BE2C (cell line): ENCODE measurements at regions not wholly inside any gene's neighbourhood (a gene's known extent, or its start where the extent isn't known, plus 50 kb on each side); places are given as distances from the start of the nearest gene placed in this dataset.

Experiments used
- DNase-seq: peaks from one replicate; pipeline ENCODE4 v3.0.0-alpha.2; 2020
- H3K27me3 ChIP-seq: fragments of 250-450 bp; sonication (Bioruptor Pico); 2 replicates; pipeline ENCODE4 v1.5.1; 2020; ENCODE audit warnings: mild to moderate bottlenecking
- H3K36me3 ChIP-seq: fragments of 250-450 bp; sonication (Bioruptor Pico); 2 replicates; pipeline ENCODE4 v1.5.1; 2020; ENCODE audit warnings: mild to moderate bottlenecking
- H3K4me1 ChIP-seq: fragments of 250-450 bp; sonication (Bioruptor Pico); 2 replicates; pipeline ENCODE4 v1.5.1; 2020
- H3K4me3 ChIP-seq: 2 replicates; pipeline ENCODE4 v1.5.1; 2011; ENCODE audit warnings: low read depth, low read length
- H3K9me3 ChIP-seq: fragments of 250-450 bp; sonication (Bioruptor Pico); 2 replicates; pipeline ENCODE4 v1.5.1; 2020
- CTCF ChIP-seq: IDR thresholded peaks from 2 replicates; pipeline ENCODE4 v1.5.1; 2012; ENCODE audit warnings: mild to moderate bottlenecking, low read depth, low read length

- H3K36me3 ChIP-seq = no peaks in the 10 kb centered on the region
- TF ChIP-seq CTCF = no peak
- DNase-seq = no peak
- no peaks in the 10 kb centered on the region for H3K27me3 ChIP-seq
- H3K9me3 ChIP-seq = no peaks in the 10 kb centered on the region
- H3K4me3 ChIP-seq = no peak overlapping the region
- no peaks in the 10 kb centered on the region for H3K4me1 ChIP-seq
These were observed 76.9 kb upstream of the CAMK2D start for GRCh38 chr4:113838460-113838859.

GRCh38 chr4:113837397-113837796 is 75.9 kb upstream of the CAMK2D start:
- DNase-seq = no peak
- TF ChIP-seq CTCF = no peak

GRCh38 chr4:113835005-113835404 is 73.5 kb upstream of the CAMK2D start:
- DNase-seq = no peak

More at GRCh38 chr4:113837397-113837796, 75.9 kb upstream of the CAMK2D start:
- H3K36me3 ChIP-seq = no peaks in the 10 kb centered on the region
- H3K4me1 ChIP-seq = no peaks in the 10 kb centered on the region
- H3K4me3 ChIP-seq = no peak overlapping the region
- H3K9me3 ChIP-seq = no peaks in the 10 kb centered on the region
- no peaks in the 10 kb centered on the region for H3K27me3 ChIP-seq

GRCh38 chr4:113834298-113834697 is 72.8 kb upstream of the CAMK2D start:
- TF ChIP-seq CTCF = no peak
- no peak overlapping the region for H3K4me3 ChIP-seq
- no peak for DNase-seq
- H3K36me3 ChIP-seq = no peaks in the 10 kb centered on the region
- H3K4me1 ChIP-seq = no peaks in the 10 kb centered on the region
- H3K27me3 ChIP-seq = peaks cover 2% of the 10 kb centered on the region; the same call in 1 of the 2 replicates
- no peaks in the 10 kb centered on the region for H3K9me3 ChIP-seq

More at GRCh38 chr4:113835005-113835404, 73.5 kb upstream of the CAMK2D start:
- Histone ChIP-seq H3K36me3 (no peaks in the 10 kb centered on the region), H3K9me3 (no peaks in the 10 kb centered on the region), H3K4me3 (no peak overlapping the region), H3K27me3 (no peaks in the 10 kb centered on the region), H3K4me1 (no peaks in the 10 kb centered on the region)
- TF ChIP-seq CTCF = no peak

- DNase-seq = no peak
- TF ChIP-seq CTCF = no peak
- no peaks in the 10 kb centered on the region for H3K4me1 ChIP-seq
- no peaks in the 10 kb centered on the region for H3K36me3 ChIP-seq
- peaks cover 4% of the 10 kb centered on the region; the same call in 1 of the 2 replicates for H3K27me3 ChIP-seq
- no peak overlapping the region for H3K4me3 ChIP-seq
- no peaks in the 10 kb centered on the region for H3K9me3 ChIP-seq
These were observed 71.3 kb upstream of the CAMK2D start for GRCh38 chr4:113832803-113833202.

- no peaks in the 10 kb centered on the region for H3K9me3 ChIP-seq
- no peaks in the 10 kb centered on the region for H3K4me1 ChIP-seq
- TF ChIP-seq CTCF = no peak
- H3K36me3 ChIP-seq = no peaks in the 10 kb centered on the region
- no peak overlapping the region for H3K4me3 ChIP-seq
- no peak for DNase-seq
- H3K27me3 ChIP-seq = peaks cover 4% of the 10 kb centered on the region; the same call in 1 of the 2 replicates
These were observed 69.9 kb upstream of the CAMK2D start for GRCh38 chr4:113831457-113831856.
